ENCODE measurements at regions not wholly inside any gene's neighbourhood (a gene's known extent, or its start where the extent isn't known, plus 50 kb on each side); places are given as distances from the start of the nearest gene placed in this dataset.

DNA sequence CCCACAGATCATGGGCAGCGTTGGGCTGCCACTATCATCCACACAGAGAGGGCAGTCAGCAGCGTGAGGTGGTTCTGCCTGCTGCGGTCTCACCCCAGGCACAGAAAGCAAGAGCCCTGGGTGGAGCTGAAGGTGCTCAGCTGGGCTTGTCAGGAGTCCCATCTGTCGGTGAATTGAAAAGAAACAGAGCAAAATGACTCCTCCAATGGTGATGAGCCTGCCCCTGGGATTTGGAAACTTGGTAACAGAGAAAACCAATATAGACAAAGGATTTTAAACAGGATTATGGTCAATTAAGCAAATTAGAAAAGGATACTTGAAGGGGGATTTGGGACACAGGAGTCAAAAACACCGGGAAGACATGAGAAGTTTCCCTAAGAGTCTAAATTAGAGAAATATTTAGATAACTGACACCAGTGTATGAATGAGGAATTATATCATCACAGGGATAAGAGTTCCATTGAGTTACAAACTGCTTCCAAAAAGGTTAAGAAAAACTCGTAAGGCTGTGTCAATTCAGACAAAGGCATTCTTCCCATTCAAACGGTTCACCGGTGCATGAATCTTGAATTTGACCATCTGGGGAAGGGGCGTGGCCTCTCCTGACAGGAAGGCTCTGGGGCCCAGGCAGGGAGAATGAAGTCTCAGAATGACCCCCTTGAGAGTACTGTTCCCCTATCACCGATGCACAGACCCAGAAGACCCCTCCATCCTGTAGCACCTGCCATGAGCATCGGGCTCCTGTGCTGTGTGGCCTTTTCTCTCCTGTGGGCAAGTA is 70.0 kb upstream of the PRSS58 start:
- no peak for DNase-seq
- Histone ChIP-seq H3K9me3 (no peaks in the 10 kb centered on the region), H3K27ac (no peak overlapping the region), H3K4me1 (peaks cover 0 to 11% (median 3%) of the 10 kb centered on the region in 6 donors), H3K27me3 (replicated peaks in 1 of 7) (peaks cover 0 to 23% (median 0%) of the 10 kb centered on the region in 7 donors), H3K36me3 (no peaks in the 10 kb centered on the region), H3K4me3 (no peak overlapping the region)
- WGBS, 5 donors: 45 to 56% (median 49%) methylated on average over 11 of the region's 11 CpGs
- intact Hi-C loops (cut with DNase I; ENCODE audit: low total_unique reads): no loop called here
- TF ChIP-seq, protein P1, sequence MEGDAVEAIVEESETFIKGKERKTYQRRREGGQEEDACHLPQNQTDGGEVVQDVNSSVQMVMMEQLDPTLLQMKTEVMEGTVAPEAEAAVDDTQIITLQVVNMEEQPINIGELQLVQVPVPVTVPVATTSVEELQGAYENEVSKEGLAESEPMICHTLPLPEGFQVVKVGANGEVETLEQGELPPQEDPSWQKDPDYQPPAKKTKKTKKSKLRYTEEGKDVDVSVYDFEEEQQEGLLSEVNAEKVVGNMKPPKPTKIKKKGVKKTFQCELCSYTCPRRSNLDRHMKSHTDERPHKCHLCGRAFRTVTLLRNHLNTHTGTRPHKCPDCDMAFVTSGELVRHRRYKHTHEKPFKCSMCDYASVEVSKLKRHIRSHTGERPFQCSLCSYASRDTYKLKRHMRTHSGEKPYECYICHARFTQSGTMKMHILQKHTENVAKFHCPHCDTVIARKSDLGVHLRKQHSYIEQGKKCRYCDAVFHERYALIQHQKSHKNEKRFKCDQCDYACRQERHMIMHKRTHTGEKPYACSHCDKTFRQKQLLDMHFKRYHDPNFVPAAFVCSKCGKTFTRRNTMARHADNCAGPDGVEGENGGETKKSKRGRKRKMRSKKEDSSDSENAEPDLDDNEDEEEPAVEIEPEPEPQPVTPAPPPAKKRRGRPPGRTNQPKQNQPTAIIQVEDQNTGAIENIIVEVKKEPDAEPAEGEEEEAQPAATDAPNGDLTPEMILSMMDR (IDR thresholded peaks at IDR 0.05 in 8 of 11, conservative IDR thresholded peaks at IDR 0.05 in 3 of 11): no peak
- TF ChIP-seq POLR2A (IDR thresholded peaks at IDR 0.05) (no peak), POLR2AphosphoS5 (IDR thresholded peaks at IDR 0.05) (no peak)

DNA sequence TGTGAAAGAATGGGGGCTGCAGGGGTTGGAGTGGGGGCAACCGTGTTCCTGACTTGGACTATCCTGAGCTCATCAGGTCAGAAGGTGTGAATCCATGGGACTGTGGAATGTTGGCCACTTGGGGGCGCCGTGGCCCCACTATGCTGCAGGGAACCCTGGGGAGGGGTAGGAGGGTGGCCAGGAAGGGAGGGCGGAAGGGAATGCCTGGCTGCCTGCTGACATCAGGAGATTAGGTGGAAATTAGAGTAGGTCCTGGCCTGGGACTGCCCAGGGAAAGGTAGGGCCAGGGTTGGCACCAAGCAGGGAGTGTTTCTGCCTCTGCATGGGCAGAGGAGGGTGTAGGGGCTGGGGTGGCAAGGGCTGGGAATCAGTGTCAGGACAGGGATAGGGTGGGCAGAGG is 65.8 kb upstream of the PRSS58 start:
- Histone ChIP-seq H3K4me1 (peaks cover 0 to 11% (median 3%) of the 10 kb centered on the region in 6 donors), H3K9me3 (no peaks in the 10 kb centered on the region), H3K36me3 (no peaks in the 10 kb centered on the region), H3K27me3 (replicated peaks in 1 of 7) (peaks cover 0 to 18% (median 0%) of the 10 kb centered on the region in 7 donors), H3K27ac (peak overlapping the region in 5 of 8 donors; percentile 33 to 56 (median 39)), H3K4me3 (no peak overlapping the region)
- DNase-seq: no peak
- TF ChIP-seq, protein P1 (IDR thresholded peaks at IDR 0.05 in 8 of 11, conservative IDR thresholded peaks at IDR 0.05 in 3 of 11): peak in 8 of 11 experiments; percentile 19 to 60 (median 38)
- no peak for TF ChIP-seq POLR2A (IDR thresholded peaks at IDR 0.05)
- peak in 1 of 3 donors; percentile 50 for TF ChIP-seq POLR2AphosphoS5 (IDR thresholded peaks at IDR 0.05)
- intact Hi-C loops (cut with DNase I; ENCODE audit: low total_unique reads): no loop called here
- WGBS, 5 donors: 2 to 12% (median 5%) methylated on average over 4 of the region's 4 CpGs

DNA sequence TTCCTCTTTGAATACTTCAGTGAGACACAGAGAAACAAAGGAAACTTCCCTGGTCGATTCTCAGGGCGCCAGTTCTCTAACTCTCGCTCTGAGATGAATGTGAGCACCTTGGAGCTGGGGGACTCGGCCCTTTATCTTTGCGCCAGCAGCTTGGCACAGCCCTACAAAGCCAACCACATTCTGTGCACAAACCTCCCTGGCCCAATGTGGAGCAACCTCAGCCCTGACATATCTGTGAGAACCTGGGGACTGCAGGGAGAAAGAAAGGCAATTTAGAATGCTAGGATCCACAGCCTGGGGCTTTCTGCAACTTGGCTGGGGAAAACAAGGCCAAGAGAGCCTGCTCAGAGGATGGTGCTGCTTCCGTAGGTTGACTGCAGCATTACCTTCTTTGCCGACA is 63.5 kb upstream of the PRSS58 start:
- intact Hi-C loops (cut with DNase I; ENCODE audit: low total_unique reads): no loop called here
- peak overlapping the region in 2 of 8 donors; percentile 5 to 21 for H3K27ac ChIP-seq
- no peaks in the 10 kb centered on the region for H3K36me3 ChIP-seq
- no peak for TF ChIP-seq POLR2AphosphoS5 (IDR thresholded peaks at IDR 0.05)
- TF ChIP-seq, protein P1 (IDR thresholded peaks at IDR 0.05 in 8 of 11, conservative IDR thresholded peaks at IDR 0.05 in 3 of 11): no peak
- TF ChIP-seq POLR2A (IDR thresholded peaks at IDR 0.05): no peak
- H3K9me3 ChIP-seq: no peaks in the 10 kb centered on the region
- H3K4me1 ChIP-seq: peaks cover 0 to 11% (median 3%) of the 10 kb centered on the region in 6 donors
- 47 to 74% (median 64%) methylated on average over 7 of the region's 7 CpGs for WGBS, 5 donors
- no peak overlapping the region for H3K4me3 ChIP-seq
- DNase-seq: no peak
- peaks cover 0 to 8% (median 0%) of the 10 kb centered on the region in 7 donors for H3K27me3 ChIP-seq (replicated peaks in 1 of 7)

DNA sequence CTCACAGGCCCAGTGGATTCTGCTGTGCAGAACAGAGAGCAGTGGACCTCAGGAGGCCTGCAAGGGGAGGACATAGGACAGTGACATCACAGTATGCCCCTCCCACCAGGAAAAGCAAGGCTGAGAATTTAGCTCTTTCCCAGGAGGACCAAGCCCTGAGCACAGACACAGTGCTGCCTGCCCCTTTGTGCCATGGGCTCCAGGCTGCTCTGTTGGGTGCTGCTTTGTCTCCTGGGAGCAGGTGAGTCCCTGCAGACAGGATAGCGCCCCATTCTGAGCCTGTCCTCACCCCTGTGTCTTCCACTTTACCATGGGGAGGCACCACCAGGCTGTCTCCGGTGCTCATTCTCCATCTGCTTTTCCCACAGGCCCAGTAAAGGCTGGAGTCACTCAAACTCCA is 63.0 kb upstream of the PRSS58 start:
- peaks cover 0 to 11% (median 3%) of the 10 kb centered on the region in 6 donors for H3K4me1 ChIP-seq
- intact Hi-C loops (cut with DNase I; ENCODE audit: low total_unique reads): no loop called here
- H3K27me3 ChIP-seq (replicated peaks in 1 of 7): peaks cover 0 to 8% (median 0%) of the 10 kb centered on the region in 7 donors
- 84 to 94% (median 90%) methylated on average over 2 of the region's 2 CpGs for WGBS, 5 donors
- H3K4me3 ChIP-seq: no peak overlapping the region
- no peak for DNase-seq
- TF ChIP-seq POLR2A (IDR thresholded peaks at IDR 0.05) (no peak), POLR2AphosphoS5 (IDR thresholded peaks at IDR 0.05) (no peak)
- TF ChIP-seq, protein P1 (IDR thresholded peaks at IDR 0.05 in 8 of 11, conservative IDR thresholded peaks at IDR 0.05 in 3 of 11): no peak
- H3K36me3 ChIP-seq: no peaks in the 10 kb centered on the region
- no peaks in the 10 kb centered on the region for H3K9me3 ChIP-seq
- H3K27ac ChIP-seq: peak overlapping the region in 2 of 8 donors; percentile 5 to 21

Data from spleen (tissue), 11 donors.